Activated CD8-positive, alpha-beta T cell treated with anti-CD3 and anti-CD28 coated beads for 36 hours (primary cell): ENCODE measurements at regions not wholly inside any gene's neighbourhood (a gene's known extent, or its start where the extent isn't known, plus 50 kb on each side); places are given as distances from the start of the nearest gene placed in this dataset.

ENCODE experiments used
- ATAC-seq: fragments of 200-7000 bp; cut with Tn5 transposase; one replicate; pipeline ENCODE4 v1.10.0; 2021; ENCODE audit warnings: mild to moderate bottlenecking, moderate library complexity
- CTCF ChIA-PET: fragments of 350-600 bp; sonication (Branson Sonifier 250); formaldehyde crosslinking; loops from one replicate; lab custom pipeline; 2021; ENCODE audit warnings: antibody characterized with exemption; lab: Charles Lee
- POLR2A ChIA-PET: fragments of 350-600 bp; sonication (Branson Sonifier 250); formaldehyde crosslinking; loops from one replicate; lab custom pipeline; 2021; ENCODE audit warnings: antibody characterized with exemption; lab: Charles Lee
- DNase-seq: peaks from one replicate; pipeline ENCODE4 v3.0.0-alpha.2; 2020
- H3K27ac Mint-ChIP-seq: one replicate; pipeline ENCODE4 v1.8.0; 2021; ENCODE audit warnings: mild to moderate bottlenecking, mixed read lengths
- H3K27me3 Mint-ChIP-seq: one replicate; pipeline ENCODE4 v1.8.0; 2021; ENCODE audit warnings: mixed read lengths
- H3K36me3 Mint-ChIP-seq: one replicate; pipeline ENCODE4 v1.8.0; 2021; ENCODE audit warnings: low read depth, mixed read lengths
- H3K4me1 Mint-ChIP-seq: one replicate; pipeline ENCODE4 v1.8.0; 2021; ENCODE audit warnings: low read depth, mixed read lengths
- H3K4me3 Mint-ChIP-seq: one replicate; pipeline ENCODE4 v1.8.0; 2021; ENCODE audit warnings: mild to moderate bottlenecking, moderate library complexity, mixed read lengths
- H3K9me3 Mint-ChIP-seq: one replicate; pipeline ENCODE4 v1.8.0; 2021; ENCODE audit warnings: mixed read lengths
- CTCF ChIP-seq: fragments of 200-600 bp; IDR thresholded peaks from one replicate; pipeline ENCODE4 v1.8.0; 2022; ENCODE audit warnings: antibody characterized with exemption, mild to moderate bottlenecking
- intact Hi-C: fragments of 100-400 bp; cut with micrococcal nuclease; formaldehyde crosslinking; loops from one replicate; pipeline ENCODE4 v1.10.0; 2022

GRCh38 chr2:173772205-173772604, 193.0 kb downstream of the SP3 start:
- no peak for TF ChIP-seq CTCF
- intact Hi-C loops: no loop called here
- POLR2A ChIA-PET: no interaction called here
- ATAC-seq: no peak
- Mint-ChIP-seq H3K4me1 (no peaks in the 10 kb centered on the region), H3K36me3 (no peaks in the 10 kb centered on the region), H3K27me3 (peaks cover 11% of the 10 kb centered on the region), H3K9me3 (no peaks in the 10 kb centered on the region), H3K27ac (no peak overlapping the region), H3K4me3 (no peak overlapping the region)
- CTCF ChIA-PET: no interaction called here
- no peak for DNase-seq

- no peaks in the 10 kb centered on the region for H3K4me1 Mint-ChIP-seq
- ChIA-PET POLR2A (no interaction called here), CTCF (interaction anchor here (1.4 kb wide), 1 partner anchor 571 kb away, joined by 4 read pairs; no protein-coding TSS in a partner anchor)
- H3K27me3 Mint-ChIP-seq: peaks cover 9% of the 10 kb centered on the region
- no peak overlapping the region for H3K4me3 Mint-ChIP-seq
- H3K9me3 Mint-ChIP-seq: no peaks in the 10 kb centered on the region
- intact Hi-C loops: no loop called here
- no peak overlapping the region for H3K27ac Mint-ChIP-seq
- H3K36me3 Mint-ChIP-seq: no peaks in the 10 kb centered on the region
- ATAC-seq: no peak
- no peak for TF ChIP-seq CTCF
- DNase-seq: no peak
Observed at GRCh38 chr2:173773076-173773475, 192.1 kb downstream of the SP3 start.

GRCh38 chr2:173775440-173775839, 189.7 kb downstream of the SP3 start:
- DNase-seq (peak; percentile 12), ATAC-seq (no peak)
- ChIA-PET POLR2A (no interaction called here), CTCF (no interaction called here)
- Mint-ChIP-seq H3K27ac (no peak overlapping the region), H3K9me3 (no peaks in the 10 kb centered on the region), H3K4me3 (no peak overlapping the region), H3K36me3 (no peaks in the 10 kb centered on the region), H3K27me3 (peaks cover 9% of the 10 kb centered on the region), H3K4me1 (no peaks in the 10 kb centered on the region)
- intact Hi-C loops: no loop called here
- TF ChIP-seq CTCF: no peak

GRCh38 chr2:173782681-173783080, 182.5 kb downstream of the SP3 start:
- H3K4me3 Mint-ChIP-seq: no peak overlapping the region
- H3K9me3 Mint-ChIP-seq: no peaks in the 10 kb centered on the region
- H3K36me3 Mint-ChIP-seq: no peaks in the 10 kb centered on the region
- H3K27ac Mint-ChIP-seq: no peak overlapping the region
- peaks cover 25% of the 10 kb centered on the region for H3K27me3 Mint-ChIP-seq
- no peaks in the 10 kb centered on the region for H3K4me1 Mint-ChIP-seq
- ATAC-seq (no peak), DNase-seq (no peak)
- ChIA-PET CTCF (no interaction called here), POLR2A (no interaction called here)
- TF ChIP-seq CTCF: no peak
- intact Hi-C loops: no loop called here

GRCh38 chr2:173783382-173783781, 181.8 kb downstream of the SP3 start:
- Mint-ChIP-seq H3K4me1 (no peaks in the 10 kb centered on the region), H3K4me3 (no peak overlapping the region), H3K27ac (no peak overlapping the region), H3K36me3 (no peaks in the 10 kb centered on the region), H3K9me3 (no peaks in the 10 kb centered on the region), H3K27me3 (peaks cover 25% of the 10 kb centered on the region)
- POLR2A ChIA-PET: no interaction called here
- CTCF ChIA-PET: no interaction called here
- intact Hi-C loops: no loop called here
- no peak for ATAC-seq
- DNase-seq: no peak
- TF ChIP-seq CTCF: no peak
